ENCODE measurements at regions not wholly inside any gene's neighbourhood (a gene's known extent, or its start where the extent isn't known, plus 50 kb on each side); places are given as distances from the start of the nearest gene placed in this dataset.

- TF ChIP-seq CTCF (IDR thresholded peaks at IDR 0.05), result no peak
- TF ChIP-seq POLR2A (IDR thresholded peaks at IDR 0.05), result no peak
- TF ChIP-seq POLR2AphosphoS5 (IDR thresholded peaks at IDR 0.05), result no peak
These were observed 60.3 kb upstream of the SPATA13 start for GRCh38 chr13:24100188-24100587.

Data from stomach (tissue), 4 donors.